Gastrocnemius medialis (tissue), 4 donors: ENCODE measurements at regions not wholly inside any gene's neighbourhood (a gene's known extent, or its start where the extent isn't known, plus 50 kb on each side); places are given as distances from the start of the nearest gene placed in this dataset.

Experiments
- CTCF ChIP-seq, 5 experiments: fragments of 450-650 bp in 3 of 5; fragments of 200-600 bp in 2 of 5; sonication (generic) in 2 of 5; IDR thresholded peaks in 4 of 5; conservative IDR thresholded peaks in 1 of 5; 1 replicate in 4 of 5; 2 replicates in 1 of 5; pipeline ENCODE4 v1.5.1; 2016 to 2019; ENCODE audit warnings: antibody characterized with exemption in 5 of 5, mild to moderate bottlenecking in 3 of 5, moderate library complexity in 3 of 5
- POLR2A ChIP-seq, 2 donors: fragments of 450-650 bp; IDR thresholded peaks; one replicate each; pipeline ENCODE4 v1.6.1; 2017; ENCODE audit warnings: antibody characterized with exemption in 2 of 2, mild to moderate bottlenecking in 2 of 2, moderate library complexity in 2 of 2

- no peak for TF ChIP-seq CTCF (IDR thresholded peaks at IDR 0.05 in 4 of 5, conservative IDR thresholded peaks at IDR 0.05 in 1 of 5)
- no peak for TF ChIP-seq POLR2A (IDR thresholded peaks at IDR 0.05)
Measured at GRCh38 chr18:42619771-42620170, 495.7 kb downstream of the RIT2 start.
